NB4 (cell line): ENCODE measurements at regions not wholly inside any gene's neighbourhood (a gene's known extent, or its start where the extent isn't known, plus 50 kb on each side); places are given as distances from the start of the nearest gene placed in this dataset.

ENCODE experiments used
- CTCF ChIP-seq: IDR thresholded peaks from one replicate; pipeline ENCODE4 v1.5.1; 2012; ENCODE audit warnings: low read depth, low read length
- MAX ChIP-seq: IDR thresholded peaks from 2 replicates; pipeline ENCODE4 v1.6.1; 2011; ENCODE audit warnings: low read depth, low read length
- MYC ChIP-seq: IDR thresholded peaks from 2 replicates; pipeline ENCODE4 v1.6.1; 2011; ENCODE audit warnings: low read depth, low read length

GRCh38 chr21:31576428-31576827 is 83.1 kb upstream of the SOD1 start:
- TF ChIP-seq CTCF (no peak), MAX (no peak), MYC (no peak)
